ENCODE measurements at regions not wholly inside any gene's neighbourhood (a gene's known extent, or its start where the extent isn't known, plus 50 kb on each side); places are given as distances from the start of the nearest gene placed in this dataset.

DNA sequence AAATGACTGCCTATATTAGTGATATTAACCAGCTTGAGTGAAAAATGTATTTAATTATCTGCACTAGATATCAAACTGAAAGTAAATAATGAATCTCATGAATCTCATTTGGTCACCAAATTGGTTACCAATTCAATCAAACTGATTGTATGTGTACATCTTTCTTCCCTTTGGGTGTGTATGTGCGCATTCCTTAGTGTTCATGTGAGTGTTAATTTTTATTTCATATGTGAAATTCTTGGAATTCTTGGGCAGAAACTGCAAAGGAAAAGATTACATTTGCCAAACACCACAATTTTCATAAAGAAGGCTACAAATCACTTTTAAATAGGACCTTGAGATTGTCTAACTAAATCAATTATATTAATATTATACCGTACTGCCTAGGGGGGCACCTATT lies 648.4 kb upstream of the MARCKS start:
- TF ChIP-seq POLR2A (IDR thresholded peaks at IDR 0.05; ENCODE audit: low read length), result no peak
- no peak for TF ChIP-seq GATA1 (IDR thresholded peaks at IDR 0.05; ENCODE audit: low read depth, low read length)
